ENCODE measurements at regions not wholly inside any gene's neighbourhood (a gene's known extent, or its start where the extent isn't known, plus 50 kb on each side); places are given as distances from the start of the nearest gene placed in this dataset.

DNA sequence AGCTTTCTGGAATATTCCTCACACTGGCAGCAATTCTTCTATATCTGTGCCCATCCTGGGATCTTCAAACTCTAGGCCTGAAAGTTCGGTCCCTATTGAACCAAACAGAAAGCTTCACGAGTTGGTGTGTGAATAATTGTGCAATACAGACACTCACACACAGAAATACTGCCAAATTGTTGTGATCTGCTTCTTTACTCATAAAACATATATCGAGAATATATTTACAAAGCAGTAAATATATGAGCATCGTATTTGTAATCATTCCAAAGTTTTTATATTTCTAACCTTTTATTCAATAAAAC lies 56.6 kb upstream of the BEX4 start:
- DNase-seq (ENCODE audit: low spot score): no peak

DNA sequence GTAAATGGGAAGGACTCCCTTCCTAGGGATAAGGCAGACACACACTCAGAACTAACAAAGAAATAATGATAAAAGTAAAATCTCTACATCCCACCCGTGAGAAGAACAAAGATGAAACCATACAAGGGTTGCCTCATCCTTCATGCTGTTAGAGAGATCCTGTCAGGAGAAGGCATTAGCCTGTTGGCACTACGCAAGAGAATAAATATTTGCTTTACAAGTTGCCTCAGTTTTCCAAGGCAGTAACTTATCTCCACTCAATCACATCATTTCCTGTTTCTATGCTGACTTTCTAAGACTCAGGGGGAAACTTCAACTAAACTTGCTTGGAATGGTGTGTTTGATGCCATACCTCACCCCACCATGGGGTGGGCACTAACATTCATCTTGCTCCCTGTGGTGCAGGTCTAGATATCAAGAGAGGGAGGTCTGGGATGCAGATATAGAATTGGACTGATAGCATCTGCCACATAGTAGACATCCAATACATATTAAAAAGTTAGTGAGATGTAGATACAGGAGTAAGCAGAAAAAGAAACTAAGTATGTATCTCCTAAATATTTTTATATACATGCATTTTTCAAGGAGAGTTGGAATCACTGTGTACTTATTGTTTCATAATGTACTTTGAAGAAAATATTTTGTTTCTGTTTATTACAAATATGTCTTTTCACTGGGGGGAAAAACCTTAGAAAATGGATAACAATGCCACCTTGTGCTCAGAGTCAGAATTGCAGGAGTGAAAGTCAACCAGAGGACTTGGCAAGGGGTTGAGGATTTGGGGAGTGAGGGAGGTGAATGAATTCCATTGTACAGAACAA lies 57.2 kb upstream of the BEX4 start:
- DNase-seq (ENCODE audit: low spot score): peak; percentile 22

DNA sequence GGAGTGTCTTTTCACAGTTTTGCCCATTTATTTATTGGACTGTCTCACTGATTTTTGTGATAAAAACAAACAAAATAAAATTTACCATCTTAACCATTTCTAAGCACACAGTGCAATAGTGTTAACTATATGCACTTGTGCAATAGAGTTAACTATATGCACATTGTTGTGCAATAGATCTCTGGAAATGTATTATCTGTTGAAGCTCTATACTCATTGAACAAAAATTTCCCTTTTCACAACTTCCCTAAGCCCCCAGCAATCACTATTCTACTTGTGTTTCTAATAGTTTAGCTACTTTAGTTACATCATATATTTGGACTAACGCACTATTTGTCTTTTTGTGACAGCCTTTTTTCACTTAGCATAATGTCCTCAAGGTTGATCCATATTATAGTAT lies 59.7 kb upstream of the BEX4 start:
- DNase-seq (ENCODE audit: low spot score): no peak

DNA sequence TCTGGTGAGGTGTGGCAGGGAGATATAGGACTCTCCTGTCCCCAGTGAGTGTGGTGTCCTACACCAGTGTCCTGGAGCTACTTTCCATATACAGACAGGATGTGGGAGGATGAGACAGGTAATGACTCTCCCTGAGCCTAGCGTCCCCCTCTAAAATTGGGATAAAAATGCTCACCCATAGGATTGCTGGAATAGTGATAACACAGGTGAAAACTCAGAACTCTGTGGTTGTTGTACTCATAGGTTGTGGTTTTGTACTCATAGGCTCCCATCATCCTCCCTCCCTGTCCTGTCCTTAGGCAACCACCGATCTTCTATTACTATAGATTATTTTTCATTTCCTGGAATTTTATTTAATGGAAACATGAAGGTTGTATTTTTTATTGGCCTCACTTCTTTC lies 60.7 kb upstream of the NXF3 start:
- DNase-seq (ENCODE audit: low spot score): no peak

DNA sequence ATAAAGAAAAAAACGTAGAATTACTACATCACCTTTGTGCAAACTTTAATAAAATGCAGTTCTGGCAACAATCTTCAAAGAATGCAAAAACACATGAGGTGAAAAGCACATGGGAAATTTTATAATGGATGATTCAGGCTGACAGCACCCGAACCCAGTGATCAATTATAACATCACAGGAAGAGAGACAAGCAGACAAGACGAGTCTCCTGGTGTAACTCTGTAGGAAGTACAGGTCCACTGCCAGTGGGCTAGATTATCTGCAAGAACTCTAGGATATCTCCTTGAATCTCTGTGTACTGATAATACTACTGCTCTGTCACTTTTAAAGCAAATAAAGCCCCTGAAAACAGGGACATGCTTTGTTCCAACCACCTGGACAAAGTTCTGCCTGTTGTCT lies 58.9 kb upstream of the NXF3 start:
- no peak for DNase-seq (ENCODE audit: low spot score)

DNA sequence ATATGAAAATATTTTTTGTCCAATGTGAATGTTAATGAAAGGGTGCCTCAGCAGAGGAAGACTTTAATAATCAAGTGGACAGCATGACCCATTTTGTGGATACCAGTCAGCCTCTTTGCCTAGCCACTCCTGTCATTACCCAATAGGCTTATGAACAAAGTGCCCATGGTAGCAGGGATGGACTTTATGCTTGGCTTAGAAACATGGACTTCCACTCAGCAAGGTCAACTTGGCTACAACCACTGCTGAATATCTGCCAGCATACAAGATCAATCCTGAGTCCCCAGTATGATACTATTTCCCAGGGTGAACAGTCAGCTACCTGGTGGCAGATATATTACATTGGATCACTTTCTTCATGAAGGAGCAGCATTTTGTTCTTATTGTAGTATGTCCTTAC lies 56.7 kb upstream of the NXF3 start:
- no peak for DNase-seq (ENCODE audit: low spot score)

DNA sequence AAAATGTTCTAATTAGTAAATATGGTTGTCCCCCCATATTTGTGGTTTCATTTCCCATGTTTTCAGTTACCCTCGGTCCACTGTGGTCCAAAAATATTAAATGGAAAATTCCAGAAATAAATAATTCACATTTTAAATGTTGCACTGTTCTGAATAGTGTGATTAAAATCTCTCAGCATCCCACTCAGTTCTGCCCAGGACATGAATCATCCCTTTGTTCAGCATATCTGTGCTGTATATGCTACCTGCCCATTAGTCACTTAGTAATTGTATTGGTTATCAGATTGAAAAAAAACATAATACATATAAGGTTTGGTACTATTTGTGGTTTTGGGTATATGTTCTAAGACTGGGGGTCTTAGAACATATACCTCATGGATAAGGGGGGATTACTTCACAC lies 55.1 kb upstream of the NXF3 start:
- DNase-seq (ENCODE audit: low spot score): no peak
